GM12878 (cell line): ENCODE measurements at regions not wholly inside any gene's neighbourhood (a gene's known extent, or its start where the extent isn't known, plus 50 kb on each side); places are given as distances from the start of the nearest gene placed in this dataset.

Source experiments
- EP300 ChIP-seq, 2 experiments: fragments of 150-350 bp in 1 of 2; IDR thresholded peaks; 2 replicates each; pipeline ENCODE4 v1.6.1; 2011 to 2012; ENCODE audit warnings: low read depth in 2 of 2, low read length in 2 of 2, borderline replicate concordance in 1 of 2, improper control_type of control experiment in 1 of 2, inconsistent platforms in 1 of 2; ENCODE audit not compliant: control insufficient read depth in 1 of 2
- EZH2 ChIP-seq: IDR thresholded peaks from 2 replicates; pipeline ENCODE4 v1.6.1; 2012; ENCODE audit warnings: low read depth, mild to moderate bottlenecking, control low read depth, inconsistent platforms, low read length, borderline replicate concordance; ENCODE audit not compliant: control insufficient read depth
- FOXM1 ChIP-seq: IDR thresholded peaks from 2 replicates; pipeline ENCODE4 v1.6.1; 2012; ENCODE audit warnings: low read depth, mild to moderate bottlenecking, inconsistent platforms, low read length, moderate library complexity
- GABPA ChIP-seq: IDR thresholded peaks from 2 replicates; pipeline ENCODE4 v1.6.1; 2014; ENCODE audit warnings: antibody characterized with exemption, low read depth, mild to moderate bottlenecking, inconsistent platforms
- MTA3 ChIP-seq: IDR thresholded peaks from 2 replicates; pipeline ENCODE4 v1.6.1; 2012; ENCODE audit warnings: low read length, inconsistent platforms, borderline replicate concordance
- MXI1 ChIP-seq: fragments of 150-350 bp; IDR thresholded peaks from 2 replicates; pipeline ENCODE4 v1.6.1; 2011; ENCODE audit warnings: low read depth, mild to moderate bottlenecking, inconsistent platforms, low read length, improper control_type of control experiment
- NBN ChIP-seq: fragments of 450-650 bp; IDR thresholded peaks from 2 replicates; pipeline ENCODE4 v1.6.1; 2016
- NFXL1 ChIP-seq: fragments of 450-650 bp; IDR thresholded peaks from 2 replicates; pipeline ENCODE4 v1.6.1; 2017; ENCODE audit warnings: antibody characterized with exemption, mild to moderate bottlenecking, borderline replicate concordance
- RBBP5 ChIP-seq: fragments of 200-600 bp; sonication (generic); conservative IDR thresholded peaks from 2 replicates; pipeline ENCODE4 v1.6.1; 2016
- SUZ12 ChIP-seq: fragments of 200-600 bp; sonication (generic); IDR thresholded peaks from one replicate; pipeline ENCODE4 v1.6.1; 2018; ENCODE audit warnings: antibody characterized with exemption, mild to moderate bottlenecking; ENCODE audit not compliant: unreplicated experiment
- TF ChIP-seq, protein P1 (sequence below), 3 experiments: IDR thresholded peaks in 2 of 3; conservative IDR thresholded peaks in 1 of 3; 2 replicates each; pipeline ENCODE4 v1.5.1; 2011; ENCODE audit warnings: low read depth in 3 of 3, low read length in 3 of 3, mild to moderate bottlenecking in 3 of 3, control low read depth in 2 of 3, moderate library complexity in 2 of 3, inconsistent platforms in 1 of 3, mixed read lengths in 1 of 3; ENCODE audit not compliant: control insufficient read depth in 2 of 3, insufficient read depth in 1 of 3; ENCODE audit errors: extremely low read depth in 1 of 3
- TF ChIP-seq, protein P2 (sequence below): IDR thresholded peaks from 2 replicates; pipeline ENCODE4 v1.6.1; 2012; ENCODE audit warnings: mild to moderate bottlenecking, low read depth, low read length
- TF ChIP-seq, protein P3 (sequence below): fragments of 150-350 bp; IDR thresholded peaks from 2 replicates; pipeline ENCODE4 v1.6.1; 2014; ENCODE audit warnings: mild to moderate bottlenecking, low read depth, low read length
- TF ChIP-seq, protein P4 (sequence below): IDR thresholded peaks from 2 replicates; pipeline ENCODE4 v1.6.1; 2011; ENCODE audit warnings: low read depth, low read length, improper control_type of control experiment, borderline replicate concordance

DNA sequence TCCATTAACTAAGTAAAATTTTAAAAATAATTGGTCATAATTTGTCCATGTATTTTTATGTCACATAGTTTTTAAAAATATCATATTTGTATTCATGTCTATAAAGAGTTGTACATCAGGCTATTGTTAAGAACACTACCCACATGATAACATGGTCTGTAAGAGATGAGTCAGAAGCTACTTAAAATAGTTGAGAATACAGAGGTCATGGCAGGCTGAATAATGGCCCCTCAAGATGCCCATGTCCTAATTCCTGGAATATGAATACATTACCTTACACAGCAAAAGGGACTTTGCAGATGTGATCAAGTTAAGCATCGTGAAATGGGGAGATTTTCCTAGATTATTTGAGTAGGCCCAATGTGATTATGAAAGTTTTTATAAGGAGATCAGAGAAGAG is 782.9 kb upstream of the GOLIM4 start:
- TF ChIP-seq, protein P1, sequence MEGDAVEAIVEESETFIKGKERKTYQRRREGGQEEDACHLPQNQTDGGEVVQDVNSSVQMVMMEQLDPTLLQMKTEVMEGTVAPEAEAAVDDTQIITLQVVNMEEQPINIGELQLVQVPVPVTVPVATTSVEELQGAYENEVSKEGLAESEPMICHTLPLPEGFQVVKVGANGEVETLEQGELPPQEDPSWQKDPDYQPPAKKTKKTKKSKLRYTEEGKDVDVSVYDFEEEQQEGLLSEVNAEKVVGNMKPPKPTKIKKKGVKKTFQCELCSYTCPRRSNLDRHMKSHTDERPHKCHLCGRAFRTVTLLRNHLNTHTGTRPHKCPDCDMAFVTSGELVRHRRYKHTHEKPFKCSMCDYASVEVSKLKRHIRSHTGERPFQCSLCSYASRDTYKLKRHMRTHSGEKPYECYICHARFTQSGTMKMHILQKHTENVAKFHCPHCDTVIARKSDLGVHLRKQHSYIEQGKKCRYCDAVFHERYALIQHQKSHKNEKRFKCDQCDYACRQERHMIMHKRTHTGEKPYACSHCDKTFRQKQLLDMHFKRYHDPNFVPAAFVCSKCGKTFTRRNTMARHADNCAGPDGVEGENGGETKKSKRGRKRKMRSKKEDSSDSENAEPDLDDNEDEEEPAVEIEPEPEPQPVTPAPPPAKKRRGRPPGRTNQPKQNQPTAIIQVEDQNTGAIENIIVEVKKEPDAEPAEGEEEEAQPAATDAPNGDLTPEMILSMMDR (IDR thresholded peaks at IDR 0.05 in 2 of 3, conservative IDR thresholded peaks at IDR 0.05 in 1 of 3; ENCODE audit: control insufficient read depth in 2 of 3, extremely low read depth in 1 of 3, insufficient read depth in 1 of 3, low read depth in 3 of 3, low read length in 3 of 3): no peak
- TF ChIP-seq NBN (no peak), MXI1 (no peak), GABPA (no peak), MTA3 (no peak), NFXL1 (no peak), SUZ12 (no peak), FOXM1 (no peak), RBBP5 (no peak), EZH2 (no peak), EP300 (IDR thresholded peaks at IDR 0.05; ENCODE audit: borderline replicate concordance in 1 of 2, control insufficient read depth in 1 of 2, low read depth in 2 of 2, low read length in 2 of 2) (no peak)
- TF ChIP-seq, protein P2, sequence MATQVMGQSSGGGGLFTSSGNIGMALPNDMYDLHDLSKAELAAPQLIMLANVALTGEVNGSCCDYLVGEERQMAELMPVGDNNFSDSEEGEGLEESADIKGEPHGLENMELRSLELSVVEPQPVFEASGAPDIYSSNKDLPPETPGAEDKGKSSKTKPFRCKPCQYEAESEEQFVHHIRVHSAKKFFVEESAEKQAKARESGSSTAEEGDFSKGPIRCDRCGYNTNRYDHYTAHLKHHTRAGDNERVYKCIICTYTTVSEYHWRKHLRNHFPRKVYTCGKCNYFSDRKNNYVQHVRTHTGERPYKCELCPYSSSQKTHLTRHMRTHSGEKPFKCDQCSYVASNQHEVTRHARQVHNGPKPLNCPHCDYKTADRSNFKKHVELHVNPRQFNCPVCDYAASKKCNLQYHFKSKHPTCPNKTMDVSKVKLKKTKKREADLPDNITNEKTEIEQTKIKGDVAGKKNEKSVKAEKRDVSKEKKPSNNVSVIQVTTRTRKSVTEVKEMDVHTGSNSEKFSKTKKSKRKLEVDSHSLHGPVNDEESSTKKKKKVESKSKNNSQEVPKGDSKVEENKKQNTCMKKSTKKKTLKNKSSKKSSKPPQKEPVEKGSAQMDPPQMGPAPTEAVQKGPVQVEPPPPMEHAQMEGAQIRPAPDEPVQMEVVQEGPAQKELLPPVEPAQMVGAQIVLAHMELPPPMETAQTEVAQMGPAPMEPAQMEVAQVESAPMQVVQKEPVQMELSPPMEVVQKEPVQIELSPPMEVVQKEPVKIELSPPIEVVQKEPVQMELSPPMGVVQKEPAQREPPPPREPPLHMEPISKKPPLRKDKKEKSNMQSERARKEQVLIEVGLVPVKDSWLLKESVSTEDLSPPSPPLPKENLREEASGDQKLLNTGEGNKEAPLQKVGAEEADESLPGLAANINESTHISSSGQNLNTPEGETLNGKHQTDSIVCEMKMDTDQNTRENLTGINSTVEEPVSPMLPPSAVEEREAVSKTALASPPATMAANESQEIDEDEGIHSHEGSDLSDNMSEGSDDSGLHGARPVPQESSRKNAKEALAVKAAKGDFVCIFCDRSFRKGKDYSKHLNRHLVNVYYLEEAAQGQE: no peak
- TF ChIP-seq, protein P3, sequence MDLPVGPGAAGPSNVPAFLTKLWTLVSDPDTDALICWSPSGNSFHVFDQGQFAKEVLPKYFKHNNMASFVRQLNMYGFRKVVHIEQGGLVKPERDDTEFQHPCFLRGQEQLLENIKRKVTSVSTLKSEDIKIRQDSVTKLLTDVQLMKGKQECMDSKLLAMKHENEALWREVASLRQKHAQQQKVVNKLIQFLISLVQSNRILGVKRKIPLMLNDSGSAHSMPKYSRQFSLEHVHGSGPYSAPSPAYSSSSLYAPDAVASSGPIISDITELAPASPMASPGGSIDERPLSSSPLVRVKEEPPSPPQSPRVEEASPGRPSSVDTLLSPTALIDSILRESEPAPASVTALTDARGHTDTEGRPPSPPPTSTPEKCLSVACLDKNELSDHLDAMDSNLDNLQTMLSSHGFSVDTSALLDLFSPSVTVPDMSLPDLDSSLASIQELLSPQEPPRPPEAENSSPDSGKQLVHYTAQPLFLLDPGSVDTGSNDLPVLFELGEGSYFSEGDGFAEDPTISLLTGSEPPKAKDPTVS: no peak
- TF ChIP-seq, protein P4, sequence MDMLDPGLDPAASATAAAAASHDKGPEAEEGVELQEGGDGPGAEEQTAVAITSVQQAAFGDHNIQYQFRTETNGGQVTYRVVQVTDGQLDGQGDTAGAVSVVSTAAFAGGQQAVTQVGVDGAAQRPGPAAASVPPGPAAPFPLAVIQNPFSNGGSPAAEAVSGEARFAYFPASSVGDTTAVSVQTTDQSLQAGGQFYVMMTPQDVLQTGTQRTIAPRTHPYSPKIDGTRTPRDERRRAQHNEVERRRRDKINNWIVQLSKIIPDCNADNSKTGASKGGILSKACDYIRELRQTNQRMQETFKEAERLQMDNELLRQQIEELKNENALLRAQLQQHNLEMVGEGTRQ: no peak
